Dendritic cell treated with granulocyte-macrophage colony-stimulating factor and Interleukin-4, amounts not matched to agents 40 ng/mL and 50 ng/mL, for 4 days (primary cell): ENCODE measurements at regions not wholly inside any gene's neighbourhood (a gene's known extent, or its start where the extent isn't known, plus 50 kb on each side); places are given as distances from the start of the nearest gene placed in this dataset.

Source experiments
- H3K27ac Mint-ChIP-seq: one replicate; pipeline ENCODE4 v1.8.0; 2022; ENCODE audit warnings: mild to moderate bottlenecking, mixed read lengths
- H3K27me3 Mint-ChIP-seq: one replicate; pipeline ENCODE4 v1.8.0; 2022; ENCODE audit warnings: mild to moderate bottlenecking, mixed read lengths
- H3K36me3 Mint-ChIP-seq: one replicate; pipeline ENCODE4 v1.8.0; 2022; ENCODE audit warnings: low read depth, mixed read lengths
- H3K4me1 Mint-ChIP-seq: one replicate; pipeline ENCODE4 v1.8.0; 2022; ENCODE audit warnings: low read depth, mixed read lengths
- H3K4me3 Mint-ChIP-seq: one replicate; pipeline ENCODE4 v1.8.0; 2022; ENCODE audit warnings: mild to moderate bottlenecking, moderate library complexity, mixed read lengths
- H3K9me3 Mint-ChIP-seq: one replicate; pipeline ENCODE4 v1.8.0; 2022; ENCODE audit warnings: mixed read lengths
- intact Hi-C: fragments of 100-400 bp; cut with micrococcal nuclease; formaldehyde crosslinking; loops from one replicate; pipeline ENCODE4 v1.15.0; 2022

- Mint-ChIP-seq H3K27me3 (no peaks in the 10 kb centered on the region), H3K4me1 (peaks cover under 1% of the 10 kb centered on the region), H3K9me3 (no peaks in the 10 kb centered on the region), H3K4me3 (no peak overlapping the region), H3K27ac (no peak overlapping the region), H3K36me3 (no peaks in the 10 kb centered on the region)
- intact Hi-C loops: no loop called here
These were observed 97.6 kb downstream of the TM2D1 start for GRCh38 chr1:61627365-61627764.

- H3K27ac Mint-ChIP-seq: no peak overlapping the region
- H3K4me3 Mint-ChIP-seq: no peak overlapping the region
- intact Hi-C loops: no loop called here
- H3K9me3 Mint-ChIP-seq: no peaks in the 10 kb centered on the region
- no peaks in the 10 kb centered on the region for H3K27me3 Mint-ChIP-seq
- no peaks in the 10 kb centered on the region for H3K36me3 Mint-ChIP-seq
- peaks cover 5% of the 10 kb centered on the region for H3K4me1 Mint-ChIP-seq
These were observed 98.1 kb downstream of the TM2D1 start for GRCh38 chr1:61626816-61627215.

- intact Hi-C loops: no loop called here
- Mint-ChIP-seq H3K9me3 (no peaks in the 10 kb centered on the region), H3K4me1 (peaks cover 27% of the 10 kb centered on the region), H3K36me3 (no peaks in the 10 kb centered on the region), H3K27me3 (no peaks in the 10 kb centered on the region), H3K27ac (no peak overlapping the region), H3K4me3 (no peak overlapping the region)
These were observed 101.1 kb downstream of the TM2D1 start for GRCh38 chr1:61623852-61624251.

- no peaks in the 10 kb centered on the region for H3K9me3 Mint-ChIP-seq
- H3K27ac Mint-ChIP-seq: no peak overlapping the region
- no peaks in the 10 kb centered on the region for H3K27me3 Mint-ChIP-seq
- intact Hi-C loops: no loop called here
- H3K4me1 Mint-ChIP-seq: peaks cover 41% of the 10 kb centered on the region
- no peak overlapping the region for H3K4me3 Mint-ChIP-seq
- no peaks in the 10 kb centered on the region for H3K36me3 Mint-ChIP-seq
These were observed 104.4 kb downstream of the TM2D1 start for GRCh38 chr1:61620536-61620935.

- peaks cover 46% of the 10 kb centered on the region for H3K4me1 Mint-ChIP-seq
These were observed 106.2 kb downstream of the TM2D1 start for GRCh38 chr1:61618755-61619154.

GRCh38 chr1:61618193-61618592 is 106.7 kb downstream of the TM2D1 start:
- Mint-ChIP-seq H3K9me3 (no peaks in the 10 kb centered on the region), H3K4me3 (no peak overlapping the region), H3K27me3 (no peaks in the 10 kb centered on the region), H3K36me3 (no peaks in the 10 kb centered on the region), H3K4me1 (peaks cover 46% of the 10 kb centered on the region), H3K27ac (no peak overlapping the region)
- intact Hi-C loops: no loop called here

More at GRCh38 chr1:61618755-61619154, 106.2 kb downstream of the TM2D1 start:
- H3K4me3 Mint-ChIP-seq: no peak overlapping the region
- H3K9me3 Mint-ChIP-seq: no peaks in the 10 kb centered on the region
- no peaks in the 10 kb centered on the region for H3K36me3 Mint-ChIP-seq
- H3K27me3 Mint-ChIP-seq: no peaks in the 10 kb centered on the region
- intact Hi-C loops: no loop called here
- H3K27ac Mint-ChIP-seq: no peak overlapping the region

- Mint-ChIP-seq H3K36me3 (no peaks in the 10 kb centered on the region), H3K4me3 (no peak overlapping the region), H3K27me3 (no peaks in the 10 kb centered on the region), H3K4me1 (peaks cover 46% of the 10 kb centered on the region), H3K27ac (no peak overlapping the region), H3K9me3 (no peaks in the 10 kb centered on the region)
- intact Hi-C loops: no loop called here
These were observed 108.1 kb downstream of the TM2D1 start for GRCh38 chr1:61616830-61617229.

- no peaks in the 10 kb centered on the region for H3K36me3 Mint-ChIP-seq
- no peak overlapping the region for H3K4me3 Mint-ChIP-seq
- H3K27ac Mint-ChIP-seq: no peak overlapping the region
- H3K9me3 Mint-ChIP-seq: no peaks in the 10 kb centered on the region
- intact Hi-C loops: no loop called here
- peaks cover 24% of the 10 kb centered on the region for H3K4me1 Mint-ChIP-seq
- H3K27me3 Mint-ChIP-seq: no peaks in the 10 kb centered on the region
These were observed 112.3 kb downstream of the TM2D1 start for GRCh38 chr1:61612602-61613001.

GRCh38 chr1:61609040-61609439 is 115.9 kb downstream of the TM2D1 start:
- intact Hi-C loops: no loop called here
- Mint-ChIP-seq H3K27me3 (no peaks in the 10 kb centered on the region), H3K36me3 (no peaks in the 10 kb centered on the region), H3K27ac (no peak overlapping the region), H3K4me1 (peaks cover 42% of the 10 kb centered on the region), H3K9me3 (no peaks in the 10 kb centered on the region), H3K4me3 (no peak overlapping the region)

- Mint-ChIP-seq H3K4me1 (peaks cover 42% of the 10 kb centered on the region), H3K27me3 (no peaks in the 10 kb centered on the region)
- intact Hi-C loops: no loop called here
These were observed 117.5 kb downstream of the TM2D1 start for GRCh38 chr1:61607448-61607847.

GRCh38 chr1:61606448-61607312 is 118.3 kb downstream of the TM2D1 start:
- peaks cover 40% of the 10 kb centered on the region for H3K4me1 Mint-ChIP-seq
- no peaks in the 10 kb centered on the region for H3K9me3 Mint-ChIP-seq
- intact Hi-C loops: no loop called here
- peak overlapping the region; percentile 6 for H3K27ac Mint-ChIP-seq
- no peak overlapping the region for H3K4me3 Mint-ChIP-seq
- no peaks in the 10 kb centered on the region for H3K27me3 Mint-ChIP-seq
- no peaks in the 10 kb centered on the region for H3K36me3 Mint-ChIP-seq

More at GRCh38 chr1:61607448-61607847, 117.5 kb downstream of the TM2D1 start:
- Mint-ChIP-seq H3K4me3 (no peak overlapping the region), H3K36me3 (no peaks in the 10 kb centered on the region), H3K27ac (no peak overlapping the region), H3K9me3 (no peaks in the 10 kb centered on the region)

- Mint-ChIP-seq H3K36me3 (no peaks in the 10 kb centered on the region), H3K27me3 (no peaks in the 10 kb centered on the region), H3K4me1 (peaks cover 40% of the 10 kb centered on the region), H3K4me3 (no peak overlapping the region), H3K27ac (peak overlapping the region; percentile 6), H3K9me3 (no peaks in the 10 kb centered on the region)
- intact Hi-C loops: no loop called here
These were observed 119.2 kb downstream of the TM2D1 start for GRCh38 chr1:61605607-61606321.

- peaks cover 42% of the 10 kb centered on the region for H3K4me1 Mint-ChIP-seq
- H3K9me3 Mint-ChIP-seq: no peaks in the 10 kb centered on the region
- no peaks in the 10 kb centered on the region for H3K27me3 Mint-ChIP-seq
- H3K4me3 Mint-ChIP-seq: no peak overlapping the region
- no peaks in the 10 kb centered on the region for H3K36me3 Mint-ChIP-seq
- intact Hi-C loops: no loop called here
- H3K27ac Mint-ChIP-seq: no peak overlapping the region
These were observed 120.3 kb downstream of the TM2D1 start for GRCh38 chr1:61604684-61605083.

- intact Hi-C loops: no loop called here
- Mint-ChIP-seq H3K4me1 (peaks cover 42% of the 10 kb centered on the region), H3K27me3 (no peaks in the 10 kb centered on the region), H3K27ac (no peak overlapping the region), H3K9me3 (no peaks in the 10 kb centered on the region), H3K4me3 (no peak overlapping the region), H3K36me3 (no peaks in the 10 kb centered on the region)
These were observed 120.7 kb downstream of the TM2D1 start for GRCh38 chr1:61604261-61604660.
